H1 (cell line): ENCODE measurements at regions not wholly inside any gene's neighbourhood (a gene's known extent, or its start where the extent isn't known, plus 50 kb on each side); places are given as distances from the start of the nearest gene placed in this dataset.

Experiments
- EGR1 ChIP-seq: IDR thresholded peaks from 2 replicates; pipeline ENCODE4 v1.6.1; 2011; ENCODE audit warnings: low read depth, low read length, borderline replicate concordance
- FOSL1 ChIP-seq: IDR thresholded peaks from 2 replicates; pipeline ENCODE4 v1.6.1; 2011; ENCODE audit warnings: mild to moderate bottlenecking, low read depth, low read length, moderate library complexity; ENCODE audit not compliant: insufficient read depth
- GTF2F1 ChIP-seq: IDR thresholded peaks from 2 replicates; pipeline ENCODE4 v1.6.1; 2012; ENCODE audit warnings: low read depth, low read length, improper control_type of control experiment, borderline replicate concordance
- HDAC2 ChIP-seq, 2 experiments: fragments of 300-600 bp in 1 of 2; sonication (generic) in 1 of 2; IDR thresholded peaks; 2 replicates each; pipeline ENCODE4 v1.6.1; 2011 to 2012; ENCODE audit warnings: low read depth in 2 of 2, low read length in 2 of 2, mild to moderate bottlenecking in 2 of 2, moderate library complexity in 2 of 2, borderline replicate concordance in 1 of 2, inconsistent platforms in 1 of 2
- TCF12 ChIP-seq: IDR thresholded peaks from 2 replicates; pipeline ENCODE4 v1.6.1; 2011; ENCODE audit warnings: low read depth, mild to moderate bottlenecking, low read length
- ZNF274 ChIP-seq: IDR thresholded peaks from 2 replicates; pipeline ENCODE4 v1.7.0; 2012; ENCODE audit warnings: low read length, borderline replicate concordance; ENCODE audit errors: extremely low read depth

DNA sequence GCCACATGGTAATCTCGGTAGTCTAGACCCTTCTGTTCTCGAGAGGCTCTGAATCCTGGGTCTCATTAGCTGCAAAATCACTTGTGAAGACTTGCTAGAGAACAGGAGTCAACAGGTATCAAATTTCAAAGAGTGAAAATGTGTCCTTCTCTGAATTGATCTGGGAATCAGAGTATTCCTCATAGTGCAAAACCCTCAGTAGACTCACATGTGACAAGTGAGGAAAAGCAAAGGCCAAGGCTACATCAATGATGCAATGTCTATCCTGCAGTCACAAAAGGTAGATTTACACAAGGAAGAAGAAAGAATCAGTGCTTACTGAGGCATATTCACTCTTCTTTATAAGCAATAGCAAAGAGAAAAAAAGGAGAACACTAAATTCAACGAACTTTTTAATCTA is 1220.0 kb upstream of the GJE1 start (continued):
- TF ChIP-seq FOSL1 (no peak), HDAC2 (IDR thresholded peaks at IDR 0.05; ENCODE audit: borderline replicate concordance in 1 of 2, low read depth in 2 of 2, low read length in 2 of 2) (no peak), GTF2F1 (no peak), ZNF274 (no peak), TCF12 (no peak), EGR1 (no peak)
